Stimulated activated CD4-positive, alpha-beta T cell treated with anti-CD3 and anti-CD28 coated beads, Interleukin-12 subunit alpha, Interleukin-12 subunit beta, amount 100 ng/mL, for 24 hours (primary cell): ENCODE measurements at regions not wholly inside any gene's neighbourhood (a gene's known extent, or its start where the extent isn't known, plus 50 kb on each side); places are given as distances from the start of the nearest gene placed in this dataset.

ENCODE experiments used
- DNase-seq, 2 experiments: peaks; one replicate each; pipeline ENCODE4 v3.0.0-alpha.2; 2020; ENCODE audit warnings: low read depth in 2 of 2

GRCh38 chr1:57926025-57926552 lies 502.2 kb upstream of the DAB1 start:
- no peak for DNase-seq

- no peak for DNase-seq
These were observed 501.4 kb upstream of the DAB1 start for GRCh38 chr1:57925226-57925625.

GRCh38 chr1:57922130-57922529 lies 498.3 kb upstream of the DAB1 start:
- no peak for DNase-seq

- no peak for DNase-seq
These were observed 492.2 kb upstream of the DAB1 start for GRCh38 chr1:57916041-57916440.

GRCh38 chr1:57911427-57911826 lies 487.6 kb upstream of the DAB1 start:
- no peak for DNase-seq

GRCh38 chr1:57910782-57911181 lies 486.9 kb upstream of the DAB1 start:
- no peak for DNase-seq

GRCh38 chr1:57910305-57910704 lies 486.4 kb upstream of the DAB1 start:
- DNase-seq = no peak

GRCh38 chr1:57908147-57908890 lies 484.5 kb upstream of the DAB1 start:
- no peak for DNase-seq

- DNase-seq = no peak
These were observed 477.5 kb upstream of the DAB1 start for GRCh38 chr1:57901208-57901919.

GRCh38 chr1:57898531-57898930 lies 474.7 kb upstream of the DAB1 start:
- no peak for DNase-seq

GRCh38 chr1:57897581-57897980 lies 473.7 kb upstream of the DAB1 start:
- DNase-seq = no peak

GRCh38 chr1:57894315-57894714 lies 470.5 kb upstream of the DAB1 start:
- DNase-seq = no peak

GRCh38 chr1:57889676-57890320 lies 465.9 kb upstream of the DAB1 start:
- DNase-seq = no peak

GRCh38 chr1:57887964-57888491 lies 464.2 kb upstream of the DAB1 start:
- DNase-seq = no peak

- DNase-seq = no peak
These were observed 462.5 kb upstream of the DAB1 start for GRCh38 chr1:57886376-57886775.

GRCh38 chr1:57883642-57883995 lies 459.8 kb upstream of the DAB1 start:
- DNase-seq = no peak

GRCh38 chr1:57882934-57883641 lies 459.2 kb upstream of the DAB1 start:
- no peak for DNase-seq

- no peak for DNase-seq
These were observed 458.2 kb upstream of the DAB1 start for GRCh38 chr1:57882072-57882471.

- DNase-seq = no peak
These were observed 457.8 kb upstream of the DAB1 start for GRCh38 chr1:57881639-57882038.

- no peak for DNase-seq
These were observed 455.8 kb upstream of the DAB1 start for GRCh38 chr1:57879700-57880099.

GRCh38 chr1:57874418-57874877 lies 450.6 kb upstream of the DAB1 start:
- DNase-seq = no peak

GRCh38 chr1:57872913-57873312 lies 449.1 kb upstream of the DAB1 start:
- DNase-seq = no peak
